NOMO-1 (cell line): ENCODE measurements at regions not wholly inside any gene's neighbourhood (a gene's known extent, or its start where the extent isn't known, plus 50 kb on each side); places are given as distances from the start of the nearest gene placed in this dataset.

Experiments used
- DNase-seq, 2 experiments: peaks; one replicate each; lab custom pipeline; 2025; ENCODE audit not compliant: unreplicated experiment in 2 of 2; lab: John Stamatoyannopoulos, UW

- DNase-seq: no peak
Measured at GRCh38 chr20:23207826-23208540, 121.9 kb upstream of the CD93 start.

DNA sequence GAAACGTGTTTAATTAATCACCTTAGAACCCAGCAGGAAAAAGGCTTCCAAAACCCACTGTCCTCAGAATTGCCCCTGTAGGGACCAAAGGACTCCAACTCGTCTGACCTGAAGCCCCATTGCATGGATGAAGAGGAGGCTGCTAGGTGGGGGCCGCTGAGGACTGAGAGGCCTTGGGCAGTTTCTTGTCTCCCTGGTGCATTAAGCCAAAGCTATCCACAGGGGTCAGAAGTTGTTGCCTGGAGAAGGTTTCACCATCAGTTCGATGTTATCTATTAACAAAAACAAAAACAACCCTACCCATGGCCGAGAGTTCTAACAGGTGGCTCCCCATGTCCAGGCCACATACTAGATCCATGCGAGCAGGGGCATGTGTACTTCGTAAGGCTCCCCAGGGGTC lies 120.9 kb upstream of the CD93 start:
- DNase-seq: no peak

DNA sequence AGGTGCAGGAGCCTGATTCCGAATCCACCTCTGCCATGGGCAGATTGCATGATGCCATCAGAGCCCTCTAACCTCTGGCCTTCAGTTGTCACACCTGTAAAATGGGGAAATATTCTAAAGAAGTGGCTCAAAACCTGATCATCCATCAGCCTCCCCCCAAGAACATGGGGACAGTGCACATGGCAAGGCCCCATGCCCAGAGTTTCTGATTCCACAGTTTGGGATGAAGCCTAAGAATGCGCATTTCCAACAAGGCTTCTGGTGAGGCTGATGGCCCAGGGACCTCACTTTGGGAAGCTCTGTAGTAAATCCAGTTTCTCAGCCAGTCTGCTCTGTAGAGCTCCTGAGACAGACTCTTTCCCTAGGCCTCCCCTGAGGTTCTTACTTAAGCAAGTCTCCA lies 119.9 kb upstream of the CD93 start:
- DNase-seq: no peak

GRCh38 chr20:23205611-23206041 lies 119.5 kb upstream of the CD93 start:
- no peak for DNase-seq

- DNase-seq: no peak
Measured at GRCh38 chr20:23205211-23205610, 119.1 kb upstream of the CD93 start.

GRCh38 chr20:23203951-23204730 lies 118.0 kb upstream of the CD93 start:
- no peak for DNase-seq

DNA sequence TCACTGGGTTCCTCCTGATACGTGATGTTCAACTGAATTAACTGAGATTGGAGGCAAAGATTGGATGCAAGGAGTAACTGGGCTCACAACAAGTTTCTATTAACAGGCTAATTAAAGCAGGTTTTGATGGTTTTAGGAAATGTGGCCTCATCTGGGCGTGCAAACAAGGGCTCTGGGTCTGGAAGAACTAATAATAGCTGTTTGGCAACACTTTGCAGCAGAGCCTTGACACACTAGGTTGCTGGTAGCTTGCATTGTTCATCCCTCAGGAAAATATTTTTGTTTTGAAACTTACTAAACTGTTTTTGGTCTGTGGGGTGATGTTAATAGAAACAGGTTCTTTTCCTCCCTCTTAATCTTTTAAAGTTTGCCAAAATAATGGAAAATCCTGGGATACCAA lies 117.2 kb upstream of the CD93 start:
- DNase-seq: no peak

GRCh38 chr20:23201658-23202057 lies 115.5 kb upstream of the CD93 start:
- DNase-seq: no peak

- DNase-seq: no peak
Measured at GRCh38 chr20:23200914-23201313, 114.8 kb upstream of the CD93 start.

GRCh38 chr20:23200413-23200812 lies 114.3 kb upstream of the CD93 start:
- peak; percentile 66 to 79 for DNase-seq

DNA sequence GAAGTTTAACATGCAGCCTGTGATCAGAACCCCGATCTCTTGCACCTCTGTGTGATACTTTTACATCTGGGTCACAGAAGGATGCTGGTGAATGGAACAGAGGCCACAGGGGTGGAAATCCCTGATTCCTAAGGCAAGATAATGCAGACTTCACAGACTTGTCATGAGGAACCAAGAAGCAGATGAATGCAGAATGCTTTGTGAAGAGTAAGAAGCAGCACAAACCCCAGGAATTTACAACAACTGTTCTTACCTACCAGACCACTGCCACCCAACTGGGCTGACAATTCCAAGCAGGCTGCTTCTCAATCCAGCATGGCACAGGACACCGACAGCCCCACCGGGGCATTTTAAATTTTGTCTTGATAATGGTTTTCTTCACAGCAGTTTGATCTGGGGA lies 113.2 kb upstream of the CD93 start:
- no peak for DNase-seq

GRCh38 chr20:23198815-23199214 lies 112.7 kb upstream of the CD93 start:
- no peak for DNase-seq

GRCh38 chr20:23197836-23198235 lies 111.7 kb upstream of the CD93 start:
- DNase-seq: peak in 1 of 2 experiments; percentile 30

DNA sequence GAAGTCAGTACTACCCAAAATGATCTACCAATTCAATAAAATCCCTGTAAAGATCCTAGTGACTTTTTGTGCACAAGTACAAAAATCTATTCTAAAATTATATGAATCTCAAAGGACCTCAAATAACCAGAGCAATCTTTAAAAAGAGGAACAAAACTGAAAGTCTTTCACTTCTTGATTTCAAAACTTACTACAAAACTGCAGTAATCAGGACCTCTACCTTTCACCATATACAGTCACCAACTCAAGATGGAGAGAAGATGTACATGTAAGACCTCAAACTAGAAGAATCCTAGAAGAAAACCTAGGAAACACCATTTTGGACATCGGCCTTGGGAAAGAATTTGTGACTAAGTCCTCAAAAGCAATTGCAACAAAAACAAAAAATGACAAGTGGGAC lies 109.5 kb upstream of the CD93 start:
- DNase-seq: peak; percentile 34 to 94

GRCh38 chr20:23193801-23194384 lies 107.8 kb upstream of the CD93 start:
- peak; percentile 56 to 64 for DNase-seq

DNA sequence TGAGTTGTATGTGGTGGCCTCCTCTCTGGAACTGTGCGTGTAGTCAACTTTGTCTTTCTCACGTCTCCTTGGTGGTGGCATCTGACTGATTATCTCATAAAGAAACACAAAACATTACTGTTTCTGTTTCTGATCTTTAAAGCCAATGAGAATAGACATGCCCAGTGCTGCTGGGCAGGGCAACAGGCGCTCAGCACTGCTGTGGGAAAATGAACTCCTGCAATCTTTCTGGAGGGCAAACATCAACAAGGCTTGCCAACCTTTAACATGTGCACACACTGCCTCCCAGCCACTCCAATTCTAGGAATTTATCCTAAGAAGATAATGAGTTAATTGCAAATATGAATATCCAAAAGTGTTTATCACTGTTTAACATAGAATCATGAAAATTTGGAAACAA lies 106.3 kb upstream of the CD93 start:
- no peak for DNase-seq

DNA sequence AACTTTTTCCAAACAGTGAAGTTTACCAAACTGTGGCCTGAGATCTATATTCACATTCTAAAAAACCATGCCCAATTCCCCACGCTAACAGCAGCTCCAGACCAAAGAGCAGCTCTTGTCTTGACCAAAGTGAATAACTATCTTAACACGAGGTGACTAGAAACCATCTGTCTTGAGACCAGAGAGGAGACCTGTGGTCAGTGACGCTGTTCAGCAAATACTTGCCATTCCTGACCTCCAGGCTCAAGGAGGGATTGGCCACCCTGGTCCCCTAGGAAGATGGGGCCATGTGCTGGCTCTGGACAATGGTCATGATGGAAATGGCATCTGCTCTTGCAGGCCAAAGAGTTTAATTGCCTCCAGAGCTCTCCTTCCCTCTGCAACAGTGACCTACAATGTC lies 104.4 kb upstream of the CD93 start:
- no peak for DNase-seq

DNA sequence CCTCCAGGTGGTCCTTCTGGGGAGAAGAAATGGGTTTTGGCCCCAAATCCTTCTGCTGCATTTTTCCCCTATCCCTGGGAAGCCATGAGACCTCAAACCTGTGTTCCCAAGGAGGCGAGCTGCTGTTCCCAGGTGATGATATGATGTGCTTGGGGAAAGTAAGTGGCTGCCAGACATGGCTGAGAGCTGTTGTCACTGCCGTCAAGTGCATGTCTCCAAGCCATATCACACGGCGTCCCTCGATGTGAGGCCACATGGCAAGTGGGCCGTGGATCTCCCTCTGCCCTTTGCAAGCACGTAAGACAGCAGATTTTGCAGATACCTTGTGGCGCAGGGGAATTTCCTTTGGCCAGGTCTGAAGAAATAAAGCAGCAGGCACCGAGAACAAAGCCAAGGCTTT lies 103.7 kb upstream of the CD93 start:
- DNase-seq: no peak

- DNase-seq: no peak
Measured at GRCh38 chr20:23189341-23189740, 103.2 kb upstream of the CD93 start.

DNA sequence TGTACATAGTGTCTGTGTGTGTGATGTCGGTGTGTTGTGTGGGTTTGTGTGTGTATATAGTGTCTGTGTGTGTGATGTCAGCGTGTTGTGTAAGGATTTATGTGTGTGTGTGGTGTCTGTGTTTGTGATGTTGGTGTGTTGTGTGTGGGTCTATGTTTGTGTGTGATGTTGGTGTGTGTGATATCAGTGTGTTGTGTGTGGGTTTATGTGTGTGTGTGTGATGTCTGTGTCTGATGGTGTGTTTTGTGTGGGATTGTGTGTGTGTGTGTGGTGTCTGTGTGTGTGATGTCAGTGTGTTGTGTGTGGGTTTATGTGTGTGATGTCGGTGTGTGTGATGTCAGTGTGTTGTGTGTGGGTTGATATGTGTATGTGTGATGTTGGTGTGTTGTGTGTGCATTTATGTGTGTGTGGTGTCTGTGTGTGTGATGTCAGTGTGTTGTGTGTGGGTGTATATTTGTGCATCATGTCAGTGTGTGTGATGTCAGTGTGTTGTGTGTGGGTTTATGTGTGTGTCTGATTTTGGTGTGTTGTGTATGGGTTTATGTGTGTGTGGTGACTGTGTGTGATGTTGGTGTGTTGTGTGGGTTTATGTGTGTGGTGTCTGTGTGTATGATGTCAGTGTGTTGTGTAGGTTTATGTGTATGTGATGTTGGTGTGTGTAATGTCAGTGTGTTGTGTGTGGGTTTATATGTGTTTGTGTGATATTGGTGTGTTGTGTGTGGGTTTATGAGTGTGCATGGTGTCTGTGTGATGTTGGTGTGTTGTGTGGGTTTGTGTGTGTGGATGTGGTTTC lies 102.4 kb upstream of the CD93 start:
- DNase-seq: no peak

GRCh38 chr20:23187751-23188150 lies 101.6 kb upstream of the CD93 start:
- no peak for DNase-seq
